SK-N-MC (cell line): ENCODE measurements at regions not wholly inside any gene's neighbourhood (a gene's known extent, or its start where the extent isn't known, plus 50 kb on each side); places are given as distances from the start of the nearest gene placed in this dataset.

Source experiments
- EZH2 ChIP-seq: fragments of 200-600 bp; sonication (generic); IDR thresholded peaks from one replicate; pipeline ENCODE4 v1.6.1; 2017; ENCODE audit warnings: antibody characterized with exemption
- POLR2AphosphoS5 ChIP-seq: IDR thresholded peaks from 2 replicates; pipeline ENCODE4 v1.6.1; 2012; ENCODE audit warnings: mild to moderate bottlenecking, low read depth, low read length, borderline replicate concordance

- no peak for TF ChIP-seq POLR2AphosphoS5
- TF ChIP-seq EZH2: no peak
Measured at GRCh38 chr1:69320757-69321211, 246.9 kb upstream of the LRRC7 start.
